HG03378 (cell line): ENCODE measurements at regions not wholly inside any gene's neighbourhood (a gene's known extent, or its start where the extent isn't known, plus 50 kb on each side); places are given as distances from the start of the nearest gene placed in this dataset.

ENCODE experiments used
- ATAC-seq: cut with Tn5 transposase; IDR thresholded peaks from one replicate; pipeline ENCODE4 v1.9.1; 2021; ENCODE audit warnings: mild to moderate bottlenecking, moderate library complexity; ENCODE audit not compliant: unreplicated experiment

DNA sequence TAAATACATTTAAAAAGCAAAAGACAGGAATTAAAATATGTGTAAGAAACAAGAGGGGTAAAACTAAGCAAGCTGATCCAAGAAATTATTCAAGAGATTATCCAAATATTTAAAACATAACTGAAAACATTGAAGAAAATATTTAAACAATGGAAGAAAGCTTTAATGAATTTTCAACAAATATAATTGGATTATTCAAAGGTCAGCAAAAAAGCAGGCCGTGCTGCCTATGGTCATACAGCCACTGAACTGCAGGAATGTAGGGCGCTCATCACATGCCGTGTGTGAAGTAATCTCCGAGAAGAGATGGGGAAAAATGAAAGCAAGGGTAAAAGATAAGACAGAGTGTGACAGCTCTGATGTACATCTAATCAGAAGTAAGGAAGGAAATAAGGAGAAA is 1195.4 kb upstream of the EYS start:
- no peak for ATAC-seq

GRCh38 chr6:66900133-66901083 is 1193.4 kb upstream of the EYS start:
- no peak for ATAC-seq

- ATAC-seq, result no peak
Measured at GRCh38 chr6:66897576-66897975, 1190.5 kb upstream of the EYS start.

DNA sequence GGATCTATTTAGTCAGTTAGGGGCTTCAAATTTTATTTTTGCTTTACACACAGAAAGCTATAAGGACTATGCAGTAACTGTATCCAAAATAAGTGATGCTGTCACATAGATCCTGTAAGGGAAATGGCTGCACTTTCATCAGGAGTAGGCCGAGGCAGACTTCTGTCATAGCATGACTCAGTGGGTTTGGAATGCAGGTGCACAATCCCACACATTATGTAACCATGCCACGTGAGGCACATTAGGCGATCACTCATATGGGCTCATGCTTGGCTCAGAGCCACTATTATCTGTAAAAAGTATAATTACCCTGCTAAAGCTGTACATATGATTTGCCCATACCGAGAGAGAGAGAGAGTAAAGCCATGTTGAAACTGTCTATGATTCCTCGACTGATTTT is 1189.4 kb upstream of the EYS start:
- ATAC-seq, result no peak

GRCh38 chr6:66883453-66883852 is 1176.4 kb upstream of the EYS start:
- no peak for ATAC-seq

GRCh38 chr6:66866801-66867200 is 1159.8 kb upstream of the EYS start:
- no peak for ATAC-seq

GRCh38 chr6:66865771-66866170 is 1158.7 kb upstream of the EYS start:
- no peak for ATAC-seq

DNA sequence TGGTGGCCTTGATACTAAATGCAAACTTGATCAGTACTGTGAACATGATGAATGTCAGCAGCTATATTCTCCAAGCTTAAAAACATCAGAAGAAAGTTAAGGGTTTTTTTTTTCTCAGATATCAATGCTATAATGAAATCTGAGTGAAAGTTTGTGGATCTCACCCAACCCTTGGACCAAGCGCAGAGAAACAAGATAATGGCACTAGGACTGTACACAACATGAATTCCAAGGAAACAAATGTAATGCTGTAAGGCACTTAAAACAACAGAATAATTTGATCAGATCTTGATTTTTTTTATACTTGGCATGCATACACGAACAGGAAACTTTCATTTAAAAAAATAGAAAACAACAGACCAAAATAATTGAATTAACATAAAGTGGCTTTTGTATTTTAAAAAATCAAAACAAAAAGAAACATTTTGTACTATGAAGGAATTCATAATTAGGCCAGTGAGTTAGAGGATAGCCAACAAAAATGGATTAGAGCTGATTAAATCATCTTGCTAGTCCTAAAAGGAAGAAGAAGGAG is 1154.0 kb upstream of the EYS start:
- no peak for ATAC-seq

GRCh38 chr6:66860328-66860727 is 1153.3 kb upstream of the EYS start:
- no peak for ATAC-seq

GRCh38 chr6:66858196-66858595 is 1151.2 kb upstream of the EYS start:
- no peak for ATAC-seq

GRCh38 chr6:66854014-66854413 is 1147.0 kb upstream of the EYS start:
- ATAC-seq, result no peak

DNA sequence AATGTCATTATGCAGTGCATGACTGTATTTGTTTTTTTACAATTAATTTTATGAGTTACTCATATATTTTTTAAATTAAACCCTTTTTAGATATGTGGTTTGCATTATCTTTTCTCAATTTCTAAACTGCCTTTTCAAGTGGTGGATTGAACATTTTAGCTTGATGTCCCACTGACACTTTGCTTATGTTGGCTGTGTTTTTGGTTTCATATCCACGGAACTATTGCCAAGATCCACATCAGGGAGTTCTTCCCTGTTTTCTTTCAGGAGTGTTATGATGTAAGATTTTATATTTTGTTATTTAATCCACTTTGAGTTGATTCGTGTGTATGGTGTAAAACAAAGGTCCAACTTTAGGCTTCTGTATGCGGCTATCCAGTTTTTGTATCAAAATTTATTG is 1144.9 kb upstream of the EYS start:
- ATAC-seq, result no peak

GRCh38 chr6:66849843-66850242 is 1142.8 kb upstream of the EYS start:
- no peak for ATAC-seq

DNA sequence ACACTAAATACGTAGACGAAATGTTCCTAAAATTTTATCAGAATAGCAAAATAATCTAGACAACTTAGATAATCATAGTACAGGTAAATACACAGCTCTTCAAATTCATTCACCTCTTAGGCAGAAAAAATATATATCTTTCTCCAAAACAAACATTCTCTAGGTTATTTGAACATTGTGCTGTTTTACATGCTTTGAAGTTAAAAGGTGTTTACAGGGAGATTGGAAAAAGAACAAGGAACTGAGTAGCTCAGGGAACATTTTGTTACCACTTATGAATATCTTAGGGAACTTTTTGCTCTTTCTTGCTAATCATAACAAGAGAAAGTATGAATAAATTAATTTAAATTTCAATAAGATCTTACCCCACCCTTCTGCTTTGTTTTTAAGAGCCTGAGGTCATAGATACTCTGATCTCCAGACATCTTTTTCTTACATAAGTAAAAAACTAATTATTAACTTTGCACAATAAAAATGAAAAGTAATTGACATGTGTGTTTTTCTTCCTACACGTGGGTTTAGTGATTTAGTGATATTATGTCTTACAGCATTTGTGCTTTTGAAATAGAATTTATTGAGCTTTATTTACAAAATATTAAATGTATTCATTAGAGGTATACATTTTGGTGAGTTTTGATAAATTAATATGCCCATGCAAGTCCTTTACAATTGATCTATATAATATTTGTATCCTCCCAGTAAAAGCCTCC is 1141.4 kb upstream of the EYS start:
- ATAC-seq, result no peak

DNA sequence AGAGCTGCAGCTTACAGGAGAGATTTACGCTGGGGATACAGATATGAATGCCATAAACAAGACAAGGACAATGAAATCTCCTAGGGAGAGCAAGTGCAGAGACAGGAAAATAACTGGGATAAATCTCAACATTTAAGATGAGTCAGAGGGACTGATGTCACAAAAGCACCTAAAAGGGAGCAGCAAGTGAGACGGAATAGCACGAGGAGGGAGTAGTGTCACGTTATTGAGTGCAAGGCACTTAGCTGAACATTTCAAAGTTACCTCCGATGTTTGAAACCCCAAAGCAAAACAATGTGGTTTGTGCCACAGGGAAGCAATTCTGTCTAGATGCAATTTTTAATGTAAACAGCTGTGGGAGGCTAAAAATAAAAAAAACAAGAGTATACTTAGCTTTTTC is 1131.7 kb upstream of the EYS start:
- ATAC-seq, result no peak

GRCh38 chr6:66825539-66825938 is 1118.5 kb upstream of the EYS start:
- ATAC-seq, result no peak

DNA sequence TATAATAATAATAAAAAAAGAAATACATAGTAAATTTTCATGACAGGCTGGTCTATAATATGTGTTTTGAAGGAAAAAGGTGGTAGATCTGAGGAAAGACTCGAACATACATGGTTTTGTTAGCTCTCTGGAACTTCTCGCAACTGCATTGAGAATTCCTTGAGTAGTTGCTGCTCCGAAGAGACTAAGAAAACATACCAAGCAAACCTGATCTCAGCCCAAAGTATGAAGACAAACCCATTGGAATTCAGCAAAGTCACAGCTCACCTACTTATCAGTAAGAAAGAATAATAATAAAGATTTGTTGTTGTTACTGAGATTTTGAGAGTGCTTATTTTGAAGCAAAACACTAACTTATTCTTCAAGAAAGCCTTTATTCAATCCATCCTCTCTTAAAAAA is 1107.1 kb upstream of the EYS start:
- no peak for ATAC-seq

GRCh38 chr6:66808771-66809170 is 1101.7 kb upstream of the EYS start:
- ATAC-seq, result no peak

DNA sequence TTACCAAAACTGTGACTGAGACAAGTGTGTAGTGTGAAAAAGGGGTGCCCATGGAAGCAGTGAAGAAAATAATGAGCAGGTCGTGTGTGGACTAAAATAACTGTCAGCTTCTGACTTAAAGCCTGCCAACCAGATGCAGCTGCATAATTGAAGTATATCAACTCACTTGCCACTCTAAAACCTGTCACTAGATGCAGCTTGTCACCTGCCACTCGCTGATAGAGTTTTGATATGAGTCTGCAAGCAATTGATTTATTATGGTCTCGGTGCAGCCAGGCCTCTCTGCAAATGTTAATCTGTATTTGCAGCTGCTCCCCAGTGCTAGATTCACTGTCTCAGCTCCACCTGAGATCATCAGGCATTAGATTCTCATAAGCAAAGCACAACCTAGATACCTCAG is 1090.0 kb upstream of the EYS start:
- ATAC-seq, result no peak

- ATAC-seq, result no peak
Measured at GRCh38 chr6:66788579-66788978, 1081.6 kb upstream of the EYS start.

- no peak for ATAC-seq
Measured at GRCh38 chr6:66772800-66773199, 1065.8 kb upstream of the EYS start.

DNA sequence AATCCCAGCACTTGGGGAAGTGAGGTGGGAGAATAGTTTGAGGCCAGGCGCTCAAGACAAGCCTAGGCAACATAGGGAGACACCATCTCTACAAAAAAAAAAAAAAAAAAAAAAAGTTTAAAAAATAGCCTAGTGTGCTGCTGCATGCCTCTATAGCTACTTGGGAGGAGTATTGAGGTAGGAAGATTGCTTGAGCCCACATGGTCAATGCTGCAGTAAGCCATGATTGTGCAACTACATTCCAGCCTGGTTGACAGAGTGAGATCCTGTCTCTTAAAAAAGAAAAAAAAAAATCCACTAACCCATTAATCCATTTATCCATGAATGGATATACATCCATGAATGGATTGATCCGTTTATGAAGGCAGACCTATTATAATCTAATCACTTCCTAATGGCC is 1064.6 kb upstream of the EYS start:
- ATAC-seq, result no peak
